Fibroblast of villous mesenchyme (primary cell): ENCODE measurements at regions not wholly inside any gene's neighbourhood (a gene's known extent, or its start where the extent isn't known, plus 50 kb on each side); places are given as distances from the start of the nearest gene placed in this dataset.
"Not testable (repeated sequence)": the region's sequence is repeated elsewhere in the genome, so short reads cannot be mapped to it uniquely, and the experiment has no call there.

Experiments
- DNase-seq: peaks from one replicate; pipeline ENCODE4 v3.0.0-alpha.2; 2010; ENCODE audit warnings: low read depth
- H3K4me3 ChIP-seq: 2 replicates; pipeline ENCODE4 v1.5.1; 2011; ENCODE audit warnings: low read depth, mild to moderate bottlenecking, low read length
- TF ChIP-seq, protein P1 (sequence below): IDR thresholded peaks from 2 replicates; pipeline ENCODE4 v1.5.1; 2012; ENCODE audit warnings: low read depth, mild to moderate bottlenecking, low read length; ENCODE audit not compliant: insufficient read depth

DNA sequence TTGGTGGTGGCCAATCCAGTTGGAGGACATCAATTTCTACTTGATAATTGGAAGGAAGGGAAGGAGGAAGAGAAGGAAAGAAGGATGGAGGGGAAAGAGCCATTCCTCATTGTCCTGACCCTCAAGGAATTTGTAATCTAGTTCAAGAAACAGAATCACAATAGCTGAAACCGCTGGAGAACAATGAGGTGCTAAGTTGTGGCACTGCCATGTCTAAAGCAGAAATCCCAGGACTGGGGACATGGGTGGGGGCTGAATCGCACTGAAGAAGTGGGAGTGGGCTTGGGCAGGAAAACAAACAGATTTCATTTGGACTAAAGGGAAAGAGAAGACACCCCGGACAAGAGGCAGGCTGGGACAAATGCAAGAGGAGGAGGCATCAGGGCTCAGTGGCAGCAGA lies 183.6 kb downstream of the UACA start:
- DNase-seq = no peak
- no peak overlapping the region for H3K4me3 ChIP-seq
- TF ChIP-seq, protein P1, sequence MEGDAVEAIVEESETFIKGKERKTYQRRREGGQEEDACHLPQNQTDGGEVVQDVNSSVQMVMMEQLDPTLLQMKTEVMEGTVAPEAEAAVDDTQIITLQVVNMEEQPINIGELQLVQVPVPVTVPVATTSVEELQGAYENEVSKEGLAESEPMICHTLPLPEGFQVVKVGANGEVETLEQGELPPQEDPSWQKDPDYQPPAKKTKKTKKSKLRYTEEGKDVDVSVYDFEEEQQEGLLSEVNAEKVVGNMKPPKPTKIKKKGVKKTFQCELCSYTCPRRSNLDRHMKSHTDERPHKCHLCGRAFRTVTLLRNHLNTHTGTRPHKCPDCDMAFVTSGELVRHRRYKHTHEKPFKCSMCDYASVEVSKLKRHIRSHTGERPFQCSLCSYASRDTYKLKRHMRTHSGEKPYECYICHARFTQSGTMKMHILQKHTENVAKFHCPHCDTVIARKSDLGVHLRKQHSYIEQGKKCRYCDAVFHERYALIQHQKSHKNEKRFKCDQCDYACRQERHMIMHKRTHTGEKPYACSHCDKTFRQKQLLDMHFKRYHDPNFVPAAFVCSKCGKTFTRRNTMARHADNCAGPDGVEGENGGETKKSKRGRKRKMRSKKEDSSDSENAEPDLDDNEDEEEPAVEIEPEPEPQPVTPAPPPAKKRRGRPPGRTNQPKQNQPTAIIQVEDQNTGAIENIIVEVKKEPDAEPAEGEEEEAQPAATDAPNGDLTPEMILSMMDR = no peak

DNA sequence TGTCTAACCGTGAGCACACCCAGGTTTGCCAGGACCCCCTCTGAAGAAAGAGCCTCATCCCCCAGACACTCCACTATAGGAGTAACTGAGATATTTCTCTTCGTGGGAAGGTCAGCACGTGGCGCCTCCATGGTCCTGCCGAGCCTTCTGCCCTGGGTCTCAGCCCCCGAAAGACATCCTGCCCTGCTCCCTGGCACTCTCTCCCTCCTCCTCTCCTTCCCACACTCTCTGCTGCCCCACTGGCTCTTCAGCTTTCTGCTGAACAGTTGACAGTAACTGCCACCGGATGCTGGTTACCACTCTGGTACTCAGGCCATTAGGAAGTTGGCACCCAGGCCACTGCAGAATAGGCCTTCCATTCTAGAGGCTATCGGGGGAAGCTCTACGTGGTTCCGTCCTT lies 185.2 kb downstream of the UACA start:
- no peak for DNase-seq
- TF ChIP-seq, protein P1 = no peak
- no peak overlapping the region for H3K4me3 ChIP-seq

- DNase-seq = peak; percentile 55
- no peak overlapping the region for H3K4me3 ChIP-seq
- TF ChIP-seq, protein P1 = no peak
Observed at GRCh38 chr15:70576696-70577095, 186.7 kb downstream of the UACA start.

- TF ChIP-seq, protein P1 = no peak
- DNase-seq = no peak
- no peak overlapping the region for H3K4me3 ChIP-seq
Observed at GRCh38 chr15:70576276-70576675, 187.1 kb downstream of the UACA start.

GRCh38 chr15:70575231-70576226 lies 187.8 kb downstream of the UACA start:
- TF ChIP-seq, protein P1 = no peak
- peak; percentile 29 for DNase-seq
- H3K4me3 ChIP-seq = no peak overlapping the region

- not testable (repeated sequence) for DNase-seq, H3K4me3 ChIP-seq
Observed at GRCh38 chr15:70574325-70574724, 189.0 kb downstream of the UACA start.

DNA sequence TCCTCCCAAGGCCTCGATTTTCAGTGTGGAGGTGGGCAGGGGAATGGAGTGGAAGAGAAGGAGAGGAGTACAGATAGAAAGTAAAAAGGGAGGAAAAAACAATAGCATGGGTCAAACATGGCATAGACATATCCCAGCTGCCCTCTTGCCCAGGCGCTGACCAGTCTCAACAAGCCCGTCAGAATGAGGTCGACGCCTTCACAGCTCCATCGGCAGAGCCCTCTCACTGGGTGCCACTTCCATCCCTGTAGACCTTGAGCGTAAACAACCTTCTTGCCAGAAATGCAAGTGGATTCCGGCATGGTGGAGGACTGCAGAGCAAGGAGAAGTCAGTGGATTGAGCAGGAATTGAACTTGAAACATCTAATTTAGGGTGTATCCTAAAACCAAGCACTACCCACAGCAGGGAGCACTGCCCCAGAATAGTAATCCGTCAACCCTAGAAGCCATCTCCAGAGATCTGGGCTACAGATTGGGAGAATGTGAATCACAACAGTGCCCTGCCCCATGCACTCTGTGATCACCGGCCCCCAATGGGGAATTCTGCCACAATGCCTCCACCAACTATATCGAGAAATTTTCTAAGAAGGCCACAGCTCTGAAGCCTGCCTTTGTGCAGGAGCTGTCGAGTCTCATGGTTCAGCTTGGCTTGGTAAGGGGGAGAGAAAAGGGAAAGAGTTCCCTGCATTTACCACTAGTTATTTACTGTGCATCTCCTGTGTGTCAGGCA lies 190.1 kb downstream of the UACA start:
- no peak overlapping the region for H3K4me3 ChIP-seq
- TF ChIP-seq, protein P1 = no peak
- no peak for DNase-seq
